ENCODE measurements at regions not wholly inside any gene's neighbourhood (a gene's known extent, or its start where the extent isn't known, plus 50 kb on each side); places are given as distances from the start of the nearest gene placed in this dataset.
A peak's percentile ranks its signal among the peaks of the same experiment; 100 is the strongest.

- Histone ChIP-seq H3K4me1 (peaks cover 0 to 31% (median 16%) of the 10 kb centered on the region in 9 donors), H3K27ac (peak overlapping the region in 9 of 10 donors; percentile 3 to 72 (median 50)), H3K9me3 (peaks cover 0 to 18% (median 4%) of the 10 kb centered on the region in 11 donors), H3K36me3 (no peaks in the 10 kb centered on the region), H3K27me3 (no peaks in the 10 kb centered on the region), H3K4me3 (no peak overlapping the region)
- peak; percentile 23 to 94 (median 81) for ATAC-seq
- WGBS, 2 donors: 31 to 38% methylated on average over 1 of the region's 1 CpG
- no peak for DNase-seq
- TF ChIP-seq CTCF (IDR thresholded peaks at IDR 0.05): no peak
- intact Hi-C loops (cut with DNase I): loop anchor here in 1 of 10 donors (5.0 kb wide), 1 partner anchor 72 kb away; no protein-coding TSS in a partner anchor
These were observed 290.9 kb downstream of the CRPPA start for GRCh38 chr7:16130111-16131110.

GRCh38 chr7:16129431-16130110 is 291.8 kb downstream of the CRPPA start:
- intact Hi-C loops (cut with DNase I): loop anchor here in 3 of 10 donors (5.0 to 10.0 kb wide), 3 partner anchors 73 to 295 kb away; partner anchors contain the start of gene CRPPA (in 1 of the 3)
- H3K27ac ChIP-seq: peak overlapping the region in 8 of 10 donors; percentile 2 to 72 (median 42)

GRCh38 chr7:16123117-16123770 is 298.1 kb downstream of the CRPPA start:
- Histone ChIP-seq H3K36me3 (no peaks in the 10 kb centered on the region), H3K4me1 (no peaks in the 10 kb centered on the region), H3K9me3 (peaks cover 0 to 18% (median 4%) of the 10 kb centered on the region in 11 donors), H3K27me3 (no peaks in the 10 kb centered on the region), H3K27ac (no peak overlapping the region), H3K4me3 (no peak overlapping the region)
- intact Hi-C loops (cut with DNase I): loop anchor here in 2 of 10 donors (10.0 kb wide), 2 partner anchors 292 to 302 kb away; partner anchors contain the start of gene CRPPA (in 1 of the 2)
- DNase-seq (no peak), ATAC-seq (no peak)
- 96 to 97% methylated on average over 4 of the region's 4 CpGs for WGBS, 2 donors
- TF ChIP-seq CTCF (IDR thresholded peaks at IDR 0.05): no peak

More at GRCh38 chr7:16129431-16130110, 291.8 kb downstream of the CRPPA start:
- no peak for TF ChIP-seq CTCF (IDR thresholded peaks at IDR 0.05)
- H3K4me1 ChIP-seq: peaks cover 0 to 31% (median 16%) of the 10 kb centered on the region in 9 donors
- H3K4me3 ChIP-seq: no peak overlapping the region
- ATAC-seq (peak in 2 of 8 donors; percentile 35 to 44), DNase-seq (no peak)
- no peaks in the 10 kb centered on the region for H3K36me3 ChIP-seq
- H3K27me3 ChIP-seq: no peaks in the 10 kb centered on the region
- WGBS, 2 donors: 65 to 76% methylated on average over 4 of the region's 4 CpGs
- peaks cover 0 to 18% (median 4%) of the 10 kb centered on the region in 11 donors for H3K9me3 ChIP-seq

All from heart right ventricle (tissue), 16 donors.